Endothelial cell of umbilical vein (primary cell): ENCODE measurements at regions not wholly inside any gene's neighbourhood (a gene's known extent, or its start where the extent isn't known, plus 50 kb on each side); places are given as distances from the start of the nearest gene placed in this dataset.

Source experiments
- BruUV-seq: library from RNA; stranded (reverse); fragments of 400-500 nt; replicated peaks from 2 replicates; lab custom pipeline; 2021; lab: Mats Ljungman, UMichigan
- CTCF ChIA-PET: fragments of 300-600, 350-600 bp; sonication (Branson Sonifier 250); formaldehyde crosslinking; loops from one replicate; lab custom pipeline; 2021; ENCODE audit warnings: antibody characterized with exemption, inconsistent platforms; lab: Charles Lee
- POLR2A ChIA-PET: fragments of 300-600, 350-600 bp; sonication (Branson Sonifier 250); formaldehyde crosslinking; loops from one replicate; lab custom pipeline; 2021; ENCODE audit warnings: antibody characterized with exemption, inconsistent platforms; lab: Charles Lee
- DNase-seq: peaks from one replicate; pipeline ENCODE4 v3.0.0-alpha.2; 2011; ENCODE audit warnings: low read depth, low spot score
- FAIRE-seq: peaks from 2 replicates; lab custom pipeline; 2011; peaks lifted over from hg19 to GRCh38; lab: Jason Lieb, UNC
- H2AFZ ChIP-seq: 2 replicates; pipeline ENCODE4 v1.6.0; 2012; ENCODE audit warnings: low read depth, low read length, control low read depth, inconsistent platforms
- H3K27ac ChIP-seq: 2 replicates; pipeline ENCODE4 v1.5.1; 2011; ENCODE audit warnings: low read depth, mild to moderate bottlenecking, control low read depth, low read length, moderate library complexity; ENCODE audit not compliant: insufficient read depth
- H3K27me3 ChIP-seq, 2 experiments: 2 replicates each; pipeline versions ENCODE4 v1.6.0 to v1.6.1; 2011; ENCODE audit warnings: low read length in 2 of 2, mixed read lengths in 1 of 2; ENCODE audit not compliant: control insufficient read depth in 2 of 2, insufficient read depth in 2 of 2
- H3K36me3 ChIP-seq, 2 experiments: 2 replicates in 1 of 2; 3 replicates in 1 of 2; pipeline ENCODE4 v1.5.1; 2011; ENCODE audit warnings: low read length in 2 of 2, mild to moderate bottlenecking in 1 of 2, moderate library complexity in 1 of 2; ENCODE audit not compliant: control insufficient read depth in 2 of 2, insufficient read depth in 2 of 2; ENCODE audit errors: extremely low read depth in 1 of 2
- H3K4me1 ChIP-seq: 3 replicates; pipeline ENCODE4 v1.5.1; 2011; ENCODE audit warnings: mild to moderate bottlenecking, low read length; ENCODE audit not compliant: control insufficient read depth, insufficient read depth; ENCODE audit errors: extremely low read depth
- H3K4me2 ChIP-seq: 2 replicates; pipeline ENCODE4 v1.6.1; 2011; ENCODE audit warnings: low read length, control low read depth, mixed read lengths; ENCODE audit not compliant: insufficient read depth
- H3K4me3 ChIP-seq, 3 experiments: fragments of 200-600 bp in 1 of 3; sonication (generic), shearing (Covaris generic) in 1 of 3; replicated peaks in 1 of 3; 2 replicates each; pipeline ENCODE4 v1.5.1; 2011 to 2016; ENCODE audit warnings: control low read depth in 3 of 3, low read length in 3 of 3, mild to moderate bottlenecking in 2 of 3, inconsistent platforms in 1 of 3, low read depth in 1 of 3, moderate library complexity in 1 of 3; ENCODE audit not compliant: insufficient read depth in 1 of 3
- H3K79me2 ChIP-seq: 2 replicates; pipeline ENCODE4 v1.6.0; 2012; ENCODE audit warnings: low read length, inconsistent platforms; ENCODE audit not compliant: control insufficient read depth, insufficient read depth
- H3K9ac ChIP-seq: replicated peaks from 2 replicates; pipeline ENCODE3; 2011; ENCODE audit warnings: low read length, control low read depth; ENCODE audit not compliant: insufficient read depth; ENCODE audit errors: extremely low read depth
- H3K9me1 ChIP-seq: replicated peaks from 3 replicates; pipeline ENCODE4 v1.6.0; 2011; ENCODE audit warnings: mild to moderate bottlenecking, low read length; ENCODE audit not compliant: control insufficient read depth, insufficient read depth; ENCODE audit errors: extremely low read depth
- H3K9me3 ChIP-seq: replicated peaks from 2 replicates; pipeline ENCODE4 v1.5.1; 2012; ENCODE audit warnings: low read length, inconsistent platforms; ENCODE audit not compliant: control insufficient read depth, insufficient read depth
- H4K20me1 ChIP-seq: replicated peaks from 2 replicates; pipeline ENCODE3; 2011; ENCODE audit warnings: mild to moderate bottlenecking, low read length; ENCODE audit not compliant: control insufficient read depth, insufficient read depth; ENCODE audit errors: extremely low read depth
- EZH2 ChIP-seq: IDR thresholded peaks from 2 replicates; pipeline ENCODE4 v1.6.1; 2012; ENCODE audit warnings: borderline replicate concordance, low read depth, mild to moderate bottlenecking, moderate library complexity, low read length, inconsistent platforms; ENCODE audit not compliant: severe bottlenecking
- FOS ChIP-seq: IDR thresholded peaks from 2 replicates; pipeline ENCODE4 v1.6.1; 2011; ENCODE audit warnings: mild to moderate bottlenecking, low read length, moderate library complexity, borderline replicate concordance; ENCODE audit not compliant: insufficient read depth
- GATA2 ChIP-seq: IDR thresholded peaks from 2 replicates; pipeline ENCODE4 v1.7.0; 2011; ENCODE audit warnings: low read depth, mild to moderate bottlenecking, moderate library complexity, mixed read lengths, low read length; ENCODE audit not compliant: insufficient read length, insufficient read depth
- JUN ChIP-seq: IDR thresholded peaks from 2 replicates; pipeline ENCODE4 v1.6.1; 2011; ENCODE audit warnings: borderline replicate concordance, low read depth; ENCODE audit not compliant: insufficient read length, insufficient read depth
- MAX ChIP-seq: IDR thresholded peaks from 2 replicates; pipeline ENCODE4 v1.6.1; 2011; ENCODE audit not compliant: insufficient read depth, insufficient read length
- MYC ChIP-seq: IDR thresholded peaks from one replicate; pipeline ENCODE4 v1.6.1; 2011; ENCODE audit warnings: mild to moderate bottlenecking, low read depth, low read length
- POLR2A ChIP-seq: IDR thresholded peaks from 2 replicates; pipeline ENCODE4 v1.6.1; 2012; ENCODE audit warnings: low read depth, mild to moderate bottlenecking, control low read depth, low read length
- POLR2AphosphoS5 ChIP-seq: IDR thresholded peaks from 2 replicates; pipeline ENCODE4 v1.6.1; 2012; ENCODE audit warnings: low read depth, mild to moderate bottlenecking, control low read depth, low read length, moderate library complexity; ENCODE audit not compliant: insufficient read depth
- dilution Hi-C: fragments of 300-500 bp; cut with MboI; formaldehyde crosslinking; loops from one replicate; pipeline ENCODE4 v1.15.0; 2019; ENCODE audit warnings: low sequenced_read_pairs; ENCODE audit not compliant: extremely low pct_ligation_motif_present
- intact Hi-C: fragments of 100-400 bp; cut with micrococcal nuclease; formaldehyde crosslinking; loops from one replicate; pipeline ENCODE4 v1.10.0; 2022
- TF ChIP-seq, protein P1 (sequence below), 2 donors: IDR thresholded peaks; 1 replicate in 1 of 2; 2 replicates in 1 of 2; pipeline ENCODE4 v1.5.1; 2011; ENCODE audit warnings: low read length in 2 of 2, mild to moderate bottlenecking in 2 of 2, moderate library complexity in 2 of 2, control low read depth in 1 of 2, inconsistent platforms in 1 of 2, low read depth in 1 of 2; ENCODE audit not compliant: insufficient read depth in 1 of 2; ENCODE audit errors: extremely low read depth in 1 of 2

DNA sequence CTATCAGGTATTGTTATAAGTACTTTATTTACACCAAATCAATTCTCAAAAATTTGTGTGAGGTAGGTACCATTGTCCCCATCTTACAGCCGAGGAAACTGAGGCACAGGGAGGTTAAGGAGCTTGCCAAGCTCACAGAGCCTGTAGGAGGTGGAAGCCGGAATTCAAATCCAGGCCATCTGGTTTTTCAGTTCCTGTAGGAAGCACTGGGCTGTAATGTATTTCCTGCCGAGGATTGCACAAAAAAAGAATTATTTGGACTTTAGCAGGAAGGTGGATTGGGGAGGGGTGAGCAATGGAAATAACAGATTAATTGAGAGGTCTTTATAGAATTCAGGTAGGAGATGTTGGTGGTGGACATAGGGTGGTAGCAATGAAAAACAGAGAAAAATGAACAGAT is 315.3 kb upstream of the AUTS2 start:
- ChIA-PET CTCF (no interaction called here), POLR2A (no interaction called here)
- H3K27ac ChIP-seq: no peak overlapping the region
- H3K79me2 ChIP-seq: no peaks in the 10 kb centered on the region
- H3K9me3 ChIP-seq: no peaks in the 10 kb centered on the region
- intact Hi-C loops (no loop called here), dilution Hi-C loops (no loop called here)
- no peak overlapping the region for H2AFZ ChIP-seq
- H3K4me3 ChIP-seq: no peak overlapping the region
- no peak for DNase-seq
- no peak overlapping the region for H3K9ac ChIP-seq
- no peak for FAIRE-seq
- H3K4me2 ChIP-seq: no peak overlapping the region
- no peaks in the 10 kb centered on the region for H4K20me1 ChIP-seq
- no peaks in the 10 kb centered on the region for H3K4me1 ChIP-seq
- no peaks in the 10 kb centered on the region for H3K27me3 ChIP-seq
- no peak for TF ChIP-seq MYC
- TF ChIP-seq, protein P1, sequence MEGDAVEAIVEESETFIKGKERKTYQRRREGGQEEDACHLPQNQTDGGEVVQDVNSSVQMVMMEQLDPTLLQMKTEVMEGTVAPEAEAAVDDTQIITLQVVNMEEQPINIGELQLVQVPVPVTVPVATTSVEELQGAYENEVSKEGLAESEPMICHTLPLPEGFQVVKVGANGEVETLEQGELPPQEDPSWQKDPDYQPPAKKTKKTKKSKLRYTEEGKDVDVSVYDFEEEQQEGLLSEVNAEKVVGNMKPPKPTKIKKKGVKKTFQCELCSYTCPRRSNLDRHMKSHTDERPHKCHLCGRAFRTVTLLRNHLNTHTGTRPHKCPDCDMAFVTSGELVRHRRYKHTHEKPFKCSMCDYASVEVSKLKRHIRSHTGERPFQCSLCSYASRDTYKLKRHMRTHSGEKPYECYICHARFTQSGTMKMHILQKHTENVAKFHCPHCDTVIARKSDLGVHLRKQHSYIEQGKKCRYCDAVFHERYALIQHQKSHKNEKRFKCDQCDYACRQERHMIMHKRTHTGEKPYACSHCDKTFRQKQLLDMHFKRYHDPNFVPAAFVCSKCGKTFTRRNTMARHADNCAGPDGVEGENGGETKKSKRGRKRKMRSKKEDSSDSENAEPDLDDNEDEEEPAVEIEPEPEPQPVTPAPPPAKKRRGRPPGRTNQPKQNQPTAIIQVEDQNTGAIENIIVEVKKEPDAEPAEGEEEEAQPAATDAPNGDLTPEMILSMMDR (IDR thresholded peaks at IDR 0.05; ENCODE audit: extremely low read depth in 1 of 2, insufficient read depth in 1 of 2, low read depth in 1 of 2, low read length in 2 of 2): no peak
- no peak for TF ChIP-seq EZH2
- no peak for TF ChIP-seq POLR2A
- no peak for TF ChIP-seq GATA2
- no peak for TF ChIP-seq FOS
- TF ChIP-seq MAX: no peak
- no peak for TF ChIP-seq JUN
- no peak for TF ChIP-seq POLR2AphosphoS5
- H3K9me1 ChIP-seq: no peaks in the 10 kb centered on the region
- BruUV-seq: no TSS peak
- H3K36me3 ChIP-seq: no peaks in the 10 kb centered on the region
